DND-41 (cell line): ENCODE measurements at regions not wholly inside any gene's neighbourhood (a gene's known extent, or its start where the extent isn't known, plus 50 kb on each side); places are given as distances from the start of the nearest gene placed in this dataset.

Source experiments
- ATAC-seq: fragments of 200-7000 bp; cut with Tn5 transposase; 3 replicates; pipeline ENCODE4 v1.9.1; 2021; ENCODE audit warnings: low read depth; ENCODE audit not compliant: insufficient read depth
- DNase-seq: peaks from one replicate; pipeline ENCODE4 v3.0.0-alpha.2; 2020
- H2AFZ ChIP-seq: 2 replicates; pipeline ENCODE4 v1.6.0; 2012; ENCODE audit warnings: low read depth, low read length
- H3K27ac ChIP-seq: 2 replicates; pipeline ENCODE4 v1.5.1; 2012; ENCODE audit warnings: low read length, inconsistent platforms
- H3K27me3 ChIP-seq: fragments of 200-600 bp; sonication (generic); 2 replicates; pipeline ENCODE4 v1.6.0; 2012; ENCODE audit warnings: low read length, mild to moderate bottlenecking, inconsistent platforms; ENCODE audit not compliant: insufficient read depth, poor library complexity
- H3K36me3 ChIP-seq: 2 replicates; pipeline ENCODE4 v1.5.1; 2012; ENCODE audit warnings: low read length, inconsistent platforms; ENCODE audit not compliant: insufficient read depth
- H3K4me1 ChIP-seq: 2 replicates; pipeline ENCODE4 v1.5.1; 2012; ENCODE audit warnings: mild to moderate bottlenecking, low read length; ENCODE audit not compliant: insufficient read depth
- H3K4me2 ChIP-seq: 2 replicates; pipeline ENCODE4 v1.6.0; 2012; ENCODE audit warnings: mild to moderate bottlenecking, moderate library complexity, low read length, inconsistent platforms; ENCODE audit not compliant: insufficient read depth
- H3K4me3 ChIP-seq, 2 experiments: fragments of 200-600 bp in 1 of 2; shearing (Covaris generic) in 1 of 2; 2 replicates each; pipeline ENCODE4 v1.5.1; 2012 to 2016; ENCODE audit warnings: inconsistent platforms in 2 of 2, low read length in 2 of 2, mild to moderate bottlenecking in 2 of 2, low read depth in 1 of 2, moderate library complexity in 1 of 2
- H3K79me2 ChIP-seq: 2 replicates; pipeline ENCODE4 v1.6.0; 2012; ENCODE audit warnings: low read length, inconsistent platforms; ENCODE audit not compliant: insufficient read depth
- H3K9ac ChIP-seq: 2 replicates; pipeline ENCODE4 v1.6.0; 2012; ENCODE audit warnings: low read depth, mild to moderate bottlenecking, inconsistent platforms, low read length, moderate library complexity
- H3K9me3 ChIP-seq: 2 replicates; pipeline ENCODE4 v1.5.1; 2012; ENCODE audit warnings: low read length, moderate library complexity, mild to moderate bottlenecking, inconsistent platforms; ENCODE audit not compliant: insufficient read depth, severe bottlenecking
- H4K20me1 ChIP-seq: 2 replicates; pipeline ENCODE4 v1.6.0; 2012; ENCODE audit warnings: low read length; ENCODE audit not compliant: insufficient read depth
- EZH2 ChIP-seq: IDR thresholded peaks from 3 replicates; pipeline ENCODE4 v1.6.1; 2012; ENCODE audit warnings: borderline replicate concordance, low read depth, mild to moderate bottlenecking, moderate library complexity, low read length, inconsistent platforms; ENCODE audit not compliant: severe bottlenecking
- TF ChIP-seq, protein P1 (sequence below): IDR thresholded peaks from 2 replicates; pipeline ENCODE4 v1.5.1; 2012; ENCODE audit warnings: borderline replicate concordance, low read length, moderate library complexity, mild to moderate bottlenecking; ENCODE audit not compliant: poor library complexity, severe bottlenecking; ENCODE audit errors: extremely low read depth

DNA sequence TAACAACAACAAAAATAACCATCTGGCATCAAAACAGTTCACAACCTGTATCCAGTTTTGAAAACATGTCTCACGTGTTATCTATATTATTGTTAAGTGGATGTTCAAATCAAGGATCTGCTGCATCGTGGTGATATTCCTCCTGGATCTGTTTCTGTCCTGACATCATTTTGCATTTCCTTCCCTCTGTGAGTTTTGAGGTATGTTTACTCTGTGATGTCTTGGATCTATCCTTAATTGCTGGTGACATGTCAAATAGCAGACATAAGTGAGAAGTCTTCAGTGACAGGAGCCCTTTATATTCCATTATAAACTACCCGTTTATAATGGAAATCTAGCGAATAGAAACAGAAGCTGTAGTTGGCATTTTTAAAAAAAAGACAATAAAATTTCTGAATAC is 381.8 kb upstream of the NOX3 start:
- no peak for ATAC-seq

DNA sequence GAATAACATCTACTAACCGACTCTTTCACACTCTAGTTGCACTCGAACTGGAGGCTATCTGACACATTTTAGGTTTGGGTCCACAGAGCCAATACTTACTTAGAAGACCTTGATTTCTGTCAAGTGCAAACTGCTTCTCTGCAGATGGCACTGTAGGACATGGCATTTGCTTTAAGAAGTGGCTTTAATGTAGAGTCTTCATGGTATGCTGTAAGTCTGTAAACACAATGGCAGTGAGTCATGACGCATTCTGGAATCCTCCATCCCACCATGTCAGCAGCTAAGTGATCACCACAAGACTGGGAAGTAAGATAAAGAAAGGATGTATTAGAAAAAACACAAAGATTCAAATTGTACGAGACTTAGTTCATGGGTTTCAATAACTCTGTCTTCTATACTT is 377.0 kb upstream of the NOX3 start:
- no peak for TF ChIP-seq EZH2
- TF ChIP-seq, protein P1, sequence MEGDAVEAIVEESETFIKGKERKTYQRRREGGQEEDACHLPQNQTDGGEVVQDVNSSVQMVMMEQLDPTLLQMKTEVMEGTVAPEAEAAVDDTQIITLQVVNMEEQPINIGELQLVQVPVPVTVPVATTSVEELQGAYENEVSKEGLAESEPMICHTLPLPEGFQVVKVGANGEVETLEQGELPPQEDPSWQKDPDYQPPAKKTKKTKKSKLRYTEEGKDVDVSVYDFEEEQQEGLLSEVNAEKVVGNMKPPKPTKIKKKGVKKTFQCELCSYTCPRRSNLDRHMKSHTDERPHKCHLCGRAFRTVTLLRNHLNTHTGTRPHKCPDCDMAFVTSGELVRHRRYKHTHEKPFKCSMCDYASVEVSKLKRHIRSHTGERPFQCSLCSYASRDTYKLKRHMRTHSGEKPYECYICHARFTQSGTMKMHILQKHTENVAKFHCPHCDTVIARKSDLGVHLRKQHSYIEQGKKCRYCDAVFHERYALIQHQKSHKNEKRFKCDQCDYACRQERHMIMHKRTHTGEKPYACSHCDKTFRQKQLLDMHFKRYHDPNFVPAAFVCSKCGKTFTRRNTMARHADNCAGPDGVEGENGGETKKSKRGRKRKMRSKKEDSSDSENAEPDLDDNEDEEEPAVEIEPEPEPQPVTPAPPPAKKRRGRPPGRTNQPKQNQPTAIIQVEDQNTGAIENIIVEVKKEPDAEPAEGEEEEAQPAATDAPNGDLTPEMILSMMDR = no peak
- DNase-seq (no peak), ATAC-seq (no peak)
- no peak overlapping the region for H3K4me3 ChIP-seq
- no peak overlapping the region for H2AFZ ChIP-seq
- H3K27ac ChIP-seq = no peak overlapping the region
- H3K27me3 ChIP-seq = no peaks in the 10 kb centered on the region
- H3K4me1 ChIP-seq = no peaks in the 10 kb centered on the region
- no peaks in the 10 kb centered on the region for H3K79me2 ChIP-seq
- no peaks in the 10 kb centered on the region for H3K9me3 ChIP-seq
- H3K4me2 ChIP-seq = no peak overlapping the region
- H4K20me1 ChIP-seq = no peaks in the 10 kb centered on the region
- no peaks in the 10 kb centered on the region for H3K36me3 ChIP-seq
- no peak overlapping the region for H3K9ac ChIP-seq

More for the DNA sequence above, 381.8 kb upstream of the NOX3 start:
- no peaks in the 10 kb centered on the region for H3K9me3 ChIP-seq
- no peak overlapping the region for H3K4me3 ChIP-seq
- no peak for DNase-seq
- no peak for TF ChIP-seq EZH2
- TF ChIP-seq, protein P1 = no peak
- H4K20me1 ChIP-seq = no peaks in the 10 kb centered on the region
- H2AFZ ChIP-seq = no peak overlapping the region
- H3K4me2 ChIP-seq = no peak overlapping the region
- H3K27me3 ChIP-seq = no peaks in the 10 kb centered on the region
- H3K27ac ChIP-seq = no peak overlapping the region
- no peaks in the 10 kb centered on the region for H3K36me3 ChIP-seq
- H3K4me1 ChIP-seq = no peaks in the 10 kb centered on the region
- H3K79me2 ChIP-seq = no peaks in the 10 kb centered on the region
- no peak overlapping the region for H3K9ac ChIP-seq

DNA sequence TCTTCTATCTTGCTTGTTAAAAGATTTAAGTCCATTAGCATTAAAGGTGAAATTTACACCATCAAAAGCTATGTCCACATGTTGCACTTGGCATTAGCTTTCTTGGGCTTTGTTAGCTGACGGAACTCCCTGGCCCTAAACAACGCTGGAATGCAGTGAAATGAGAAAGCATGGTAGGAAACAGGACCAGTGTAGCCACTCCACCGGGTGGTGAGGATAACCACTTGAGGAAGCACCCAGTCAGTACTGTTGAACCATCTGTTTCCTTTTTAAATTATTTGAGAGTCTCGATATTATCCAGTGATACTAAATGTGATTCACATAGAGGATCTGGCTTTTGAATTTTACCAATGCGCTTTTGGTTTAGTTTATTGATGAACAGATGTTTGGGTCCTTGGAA is 374.9 kb upstream of the NOX3 start:
- H3K4me3 ChIP-seq = no peak overlapping the region
- no peak overlapping the region for H3K27ac ChIP-seq
- ATAC-seq (no peak), DNase-seq (no peak)
- no peaks in the 10 kb centered on the region for H3K9me3 ChIP-seq
- H4K20me1 ChIP-seq = no peaks in the 10 kb centered on the region
- no peaks in the 10 kb centered on the region for H3K27me3 ChIP-seq
- no peak overlapping the region for H3K9ac ChIP-seq
- H3K4me1 ChIP-seq = no peaks in the 10 kb centered on the region
- H3K36me3 ChIP-seq = no peaks in the 10 kb centered on the region
- TF ChIP-seq EZH2 = no peak
- TF ChIP-seq, protein P1 = no peak
- H3K4me2 ChIP-seq = no peak overlapping the region
- H3K79me2 ChIP-seq = no peaks in the 10 kb centered on the region
- no peak overlapping the region for H2AFZ ChIP-seq

DNA sequence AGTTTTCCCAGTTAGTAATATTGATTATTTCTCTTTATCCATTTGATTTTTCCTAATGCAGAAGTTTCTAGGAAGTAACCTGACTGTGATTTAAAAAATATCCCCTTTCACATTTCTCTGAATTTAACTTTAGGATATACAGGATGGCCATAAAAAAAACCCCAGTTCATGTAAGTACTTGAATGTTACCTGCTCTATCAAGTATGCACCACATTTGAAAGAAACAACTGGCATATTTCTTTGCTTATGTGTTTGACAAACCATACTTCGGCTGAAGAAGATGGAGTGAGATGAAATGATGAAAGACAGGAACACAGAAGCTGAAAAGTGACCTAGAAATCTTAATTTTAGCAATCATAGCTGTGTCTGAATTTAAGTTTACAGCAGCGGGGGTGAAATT is 374.0 kb upstream of the NOX3 start:
- no peak for DNase-seq
- Histone ChIP-seq H3K27me3 (no peaks in the 10 kb centered on the region), H2AFZ (no peak overlapping the region), H4K20me1 (no peaks in the 10 kb centered on the region), H3K9ac (no peak overlapping the region), H3K4me1 (no peaks in the 10 kb centered on the region), H3K9me3 (no peaks in the 10 kb centered on the region), H3K79me2 (no peaks in the 10 kb centered on the region), H3K27ac (no peak overlapping the region), H3K36me3 (no peaks in the 10 kb centered on the region), H3K4me3 (no peak overlapping the region), H3K4me2 (no peak overlapping the region)
- TF ChIP-seq, protein P1 = no peak
- TF ChIP-seq EZH2 = no peak
- no peak for ATAC-seq
